ENCODE measurements at regions not wholly inside any gene's neighbourhood (a gene's known extent, or its start where the extent isn't known, plus 50 kb on each side); places are given as distances from the start of the nearest gene placed in this dataset.

- no peak for DNase-seq (ENCODE audit: insufficient read length, low spot score)
- FAIRE-seq = no peak
Observed at GRCh38 chr2:104493698-104494097, 360.2 kb upstream of the POU3F3 start.

DNA sequence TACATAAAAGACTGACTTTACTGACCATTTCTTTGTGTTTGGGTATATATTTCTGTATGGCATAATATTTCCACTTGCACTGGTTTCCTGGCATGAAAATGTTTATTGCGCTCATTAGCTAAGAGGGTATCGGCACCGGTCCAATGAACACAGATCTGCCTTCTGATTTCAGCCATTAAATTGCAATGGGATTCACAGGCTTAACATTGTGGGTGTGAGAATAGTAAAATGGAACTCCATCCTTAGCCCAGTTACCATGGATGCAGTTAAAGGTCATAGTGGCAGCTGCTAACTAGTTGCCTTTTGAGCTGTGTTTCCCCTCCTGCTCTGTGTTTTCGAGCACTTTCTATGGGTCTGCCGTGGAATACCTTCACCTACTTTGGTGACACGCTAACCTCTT is 352.6 kb upstream of the POU3F3 start:
- DNase-seq (ENCODE audit: insufficient read length, low spot score) (no peak), FAIRE-seq (no peak)

DNA sequence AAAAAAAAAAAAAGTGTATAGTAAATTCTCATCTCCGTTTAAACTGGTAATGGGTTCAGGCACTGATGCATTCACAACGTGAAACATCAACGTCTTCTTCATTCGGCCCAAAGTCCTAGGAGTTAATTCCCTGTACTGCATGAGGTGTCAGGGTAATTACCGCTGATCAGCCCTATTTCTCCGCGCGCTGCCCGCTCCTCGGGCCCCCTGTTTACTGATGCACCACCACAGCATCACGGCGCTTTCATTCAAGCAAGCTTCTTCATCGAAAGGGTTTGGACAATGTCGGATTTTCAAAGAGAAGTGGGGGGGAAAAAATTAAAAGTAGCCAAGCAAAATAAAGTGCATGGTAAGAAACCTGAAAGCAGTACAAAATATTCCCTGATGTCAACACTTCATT is 352.0 kb upstream of the POU3F3 start:
- FAIRE-seq (no peak), DNase-seq (ENCODE audit: insufficient read length, low spot score) (no peak)

DNA sequence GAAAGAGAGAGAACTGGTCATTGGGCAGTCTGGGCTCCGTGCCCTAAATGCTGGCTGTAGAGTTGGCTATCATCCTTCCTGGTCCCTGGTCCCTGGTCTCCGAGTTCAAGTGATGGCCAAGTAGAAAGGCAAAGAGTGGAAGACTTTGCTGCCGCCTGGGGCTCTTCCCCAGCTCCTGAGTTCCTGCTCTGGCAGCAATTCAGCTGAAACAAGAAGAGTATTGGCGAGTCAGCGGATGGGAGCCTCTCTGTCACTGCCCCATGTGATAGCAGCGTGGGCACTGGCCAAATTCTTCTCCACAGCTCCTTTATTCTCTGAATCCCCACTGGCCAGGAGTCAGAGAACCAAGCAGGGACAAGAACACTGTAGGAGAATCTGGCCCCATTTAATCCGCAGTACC is 351.0 kb upstream of the POU3F3 start:
- no peak for FAIRE-seq
- no peak for DNase-seq (ENCODE audit: insufficient read length, low spot score)

GRCh38 chr2:104504331-104505073 is 349.4 kb upstream of the POU3F3 start:
- DNase-seq (ENCODE audit: insufficient read length, low spot score) = no peak
- FAIRE-seq = no peak

DNA sequence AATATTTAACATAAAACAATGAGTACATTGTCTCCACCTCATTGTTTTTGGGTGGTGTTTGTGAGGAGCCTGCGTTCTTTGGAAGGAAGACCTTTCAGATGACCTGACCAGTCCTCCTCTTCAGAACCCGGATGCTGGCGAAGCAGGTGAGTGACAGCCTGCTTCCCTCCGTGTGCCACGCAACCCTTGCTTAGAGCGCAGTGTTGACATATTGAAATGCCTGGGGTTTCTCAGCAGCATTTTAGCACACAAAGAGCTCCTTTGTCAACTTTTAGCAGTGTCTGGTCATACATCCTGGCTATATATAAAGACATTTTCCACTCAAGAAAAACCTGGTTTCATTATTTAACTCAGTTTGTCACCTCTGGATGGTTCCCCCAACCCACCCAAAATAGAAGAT is 335.7 kb upstream of the POU3F3 start:
- no peak for FAIRE-seq
- no peak for DNase-seq (ENCODE audit: insufficient read length, low spot score)

DNA sequence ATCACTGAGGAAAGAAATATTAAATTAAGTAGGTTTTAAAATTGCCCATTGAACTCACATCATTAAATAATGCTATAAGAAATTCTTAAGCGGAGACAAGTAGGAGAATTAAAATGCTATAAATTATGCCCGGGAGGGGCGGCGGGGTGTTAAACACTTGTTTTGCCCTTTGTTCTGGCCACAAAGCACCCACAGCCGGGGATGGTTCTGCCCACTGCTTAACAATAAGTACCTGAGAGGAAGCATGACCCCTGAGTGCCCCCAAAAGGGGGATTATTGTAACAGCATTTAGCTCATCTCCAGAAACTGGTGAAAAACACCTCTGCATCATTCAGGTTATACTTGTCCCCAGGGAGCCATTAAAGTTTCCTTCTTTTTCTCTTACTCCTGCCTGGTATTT is 332.7 kb upstream of the POU3F3 start:
- FAIRE-seq (no peak), DNase-seq (ENCODE audit: insufficient read length, low spot score) (no peak)

DNA sequence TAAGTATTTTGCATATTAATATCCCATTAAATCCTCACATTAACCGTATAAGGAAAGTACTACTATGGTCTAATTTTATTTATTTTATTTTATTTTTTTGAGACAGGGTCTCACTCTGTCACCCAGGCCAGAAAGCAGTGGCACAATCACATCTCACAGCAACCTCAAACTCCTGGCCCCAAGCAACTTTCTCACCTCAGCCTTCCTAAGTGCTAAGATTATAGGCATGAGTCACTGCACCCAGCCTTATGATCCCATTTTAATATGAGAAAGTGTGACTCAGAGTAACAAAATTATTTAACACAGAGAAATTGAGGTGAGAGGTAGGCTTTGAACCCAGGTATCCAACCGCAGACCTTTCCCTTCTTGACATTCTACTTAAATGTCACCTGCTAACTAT is 330.0 kb upstream of the POU3F3 start:
- FAIRE-seq (no peak), DNase-seq (ENCODE audit: insufficient read length, low spot score) (no peak)

GRCh38 chr2:104528101-104528500 is 325.8 kb upstream of the POU3F3 start:
- DNase-seq (ENCODE audit: insufficient read length, low spot score) (no peak), FAIRE-seq (no peak)

DNA sequence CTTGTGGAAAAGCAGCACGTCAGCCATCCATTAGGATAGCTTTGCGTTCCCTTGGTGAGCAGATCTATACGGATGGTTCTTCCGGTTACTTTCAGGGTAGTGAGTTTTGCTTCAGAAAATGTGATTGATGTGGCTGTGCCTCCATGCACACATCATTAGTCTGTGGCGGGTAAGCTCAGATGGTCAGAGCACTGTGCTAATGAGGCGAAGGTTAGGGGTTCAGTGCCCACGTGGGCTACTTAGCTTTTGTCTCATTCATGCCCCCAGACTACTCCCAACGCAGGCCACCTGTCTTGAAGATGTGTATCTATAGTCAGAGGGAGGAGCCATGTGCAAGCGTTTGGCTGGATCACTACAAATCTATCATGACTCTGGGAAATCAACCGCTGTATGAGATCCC is 322.8 kb upstream of the POU3F3 start:
- no peak for FAIRE-seq

GRCh38 chr2:104537116-104537515 is 316.8 kb upstream of the POU3F3 start:
- FAIRE-seq (no peak), DNase-seq (ENCODE audit: insufficient read length, low spot score) (no peak)

More for the DNA sequence above, 322.8 kb upstream of the POU3F3 start:
- no peak for DNase-seq (ENCODE audit: insufficient read length, low spot score)

- FAIRE-seq (no peak), DNase-seq (ENCODE audit: insufficient read length, low spot score) (no peak)
Observed at GRCh38 chr2:104538077-104538476, 315.8 kb upstream of the POU3F3 start.

GRCh38 chr2:104539649-104540048 is 314.3 kb upstream of the POU3F3 start:
- FAIRE-seq = no peak
- no peak for DNase-seq (ENCODE audit: insufficient read length, low spot score)

- FAIRE-seq = no peak
- DNase-seq (ENCODE audit: insufficient read length, low spot score) = no peak
Observed at GRCh38 chr2:104545055-104545454, 308.9 kb upstream of the POU3F3 start.

DNA sequence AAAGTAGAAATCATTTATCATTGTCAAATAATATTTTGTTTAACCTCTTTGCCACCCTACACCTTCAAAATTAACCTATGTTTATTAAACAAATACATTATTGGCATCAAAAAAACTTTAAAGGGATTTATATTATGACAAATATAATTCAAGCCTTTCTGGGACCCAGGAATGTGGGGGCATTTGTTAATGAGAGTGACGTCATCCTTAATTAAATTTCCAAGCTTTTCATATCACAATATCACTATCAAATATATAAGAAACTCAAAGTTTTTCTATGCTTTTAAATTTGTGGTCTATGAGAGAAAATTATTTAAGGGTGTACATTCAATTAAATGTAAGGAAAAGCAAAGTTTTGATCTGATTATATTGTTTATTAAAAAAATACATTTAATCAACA is 307.4 kb upstream of the POU3F3 start:
- no peak for FAIRE-seq
- no peak for DNase-seq (ENCODE audit: insufficient read length, low spot score)

DNA sequence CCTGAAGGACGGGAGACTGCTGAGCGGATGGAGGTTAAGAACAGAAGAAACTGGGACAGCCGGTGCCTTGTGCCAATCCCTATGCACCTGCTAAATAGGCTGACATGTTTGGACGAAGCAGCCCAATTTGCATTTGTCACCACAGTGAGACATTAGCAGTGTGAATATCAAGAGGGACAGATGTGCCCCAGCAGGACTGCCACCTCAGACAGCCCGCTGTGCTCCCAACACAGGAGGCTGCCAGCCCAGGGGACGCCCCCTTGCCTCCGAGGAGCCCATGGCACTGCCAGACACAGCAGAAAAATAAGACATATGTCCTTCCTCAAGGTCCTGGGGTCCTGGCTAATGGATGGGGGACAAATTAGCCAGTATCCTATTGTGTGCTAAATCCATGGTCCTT is 306.7 kb upstream of the POU3F3 start:
- DNase-seq (ENCODE audit: insufficient read length, low spot score) (no peak), FAIRE-seq (no peak)

GRCh38 chr2:104561251-104561650 is 292.7 kb upstream of the POU3F3 start:
- no peak for DNase-seq (ENCODE audit: insufficient read length, low spot score)

GRCh38 chr2:104562537-104562936 is 291.4 kb upstream of the POU3F3 start:
- FAIRE-seq = no peak

More at GRCh38 chr2:104561251-104561650, 292.7 kb upstream of the POU3F3 start:
- no peak for FAIRE-seq

GRCh38 chr2:104563398-104563996 is 290.4 kb upstream of the POU3F3 start:
- FAIRE-seq = no peak
- no peak for DNase-seq (ENCODE audit: insufficient read length, low spot score)

More at GRCh38 chr2:104562537-104562936, 291.4 kb upstream of the POU3F3 start:
- no peak for DNase-seq (ENCODE audit: insufficient read length, low spot score)

GRCh38 chr2:104568247-104568646 is 285.7 kb upstream of the POU3F3 start:
- DNase-seq (ENCODE audit: insufficient read length, low spot score) = no peak

DNA sequence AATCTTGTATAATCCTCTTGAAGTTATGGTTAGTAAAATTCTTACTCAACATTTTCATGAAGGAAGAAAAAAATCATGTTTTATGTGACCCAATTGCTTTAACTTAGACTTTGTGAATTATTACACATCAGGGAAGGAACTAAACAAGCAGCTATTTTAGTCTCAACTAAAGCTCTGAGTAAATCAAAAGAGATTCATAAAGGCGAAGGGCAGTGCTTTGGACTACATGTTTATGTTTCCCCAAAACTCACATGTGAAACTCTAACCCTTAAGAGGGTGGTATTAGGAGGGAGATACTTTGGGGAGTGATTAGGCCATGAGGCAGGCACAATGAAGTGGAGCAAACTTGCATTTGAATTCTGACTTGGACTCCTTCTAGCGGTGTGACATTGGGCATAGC is 283.7 kb upstream of the POU3F3 start:
- DNase-seq (ENCODE audit: insufficient read length, low spot score) (no peak), FAIRE-seq (no peak)

More at GRCh38 chr2:104568247-104568646, 285.7 kb upstream of the POU3F3 start:
- no peak for FAIRE-seq

GRCh38 chr2:104572834-104573233 is 281.1 kb upstream of the POU3F3 start:
- FAIRE-seq (no peak), DNase-seq (ENCODE audit: insufficient read length, low spot score) (no peak)

Measured in GM19239 (cell line).